ENCODE measurements at regions not wholly inside any gene's neighbourhood (a gene's known extent, or its start where the extent isn't known, plus 50 kb on each side); places are given as distances from the start of the nearest gene placed in this dataset.

DNA sequence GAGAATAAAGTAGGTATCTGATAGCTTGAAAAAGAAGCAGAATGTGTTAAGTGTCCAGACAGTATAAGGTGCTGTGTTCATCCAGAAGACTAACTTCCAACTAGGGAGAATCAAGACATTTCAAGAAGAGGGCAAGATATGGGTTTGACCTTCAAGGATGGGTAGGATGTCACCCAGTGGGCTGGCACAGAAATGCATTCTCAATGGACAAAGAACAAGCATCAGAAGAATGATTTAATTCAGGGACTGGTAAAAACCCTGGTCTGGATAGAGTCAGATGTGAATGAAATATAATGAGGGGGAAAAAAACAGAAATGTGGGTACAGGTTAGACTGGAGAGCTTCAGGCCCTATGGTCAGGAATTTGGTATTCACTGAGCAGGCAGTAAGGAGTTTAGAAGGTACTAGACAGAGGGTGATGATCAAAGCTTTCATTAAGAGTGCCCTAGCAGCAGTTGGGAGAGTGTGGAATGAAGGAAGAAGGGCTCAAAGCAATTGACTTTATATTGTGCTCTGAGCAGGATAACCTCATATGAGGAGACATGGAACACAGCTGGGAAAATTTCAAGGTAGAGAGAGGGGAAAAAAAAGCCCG, 180.7 kb upstream of the ANK3 start:
- no peaks in the 10 kb centered on the region for H4K20me1 ChIP-seq (ENCODE audit: insufficient read depth, low read length)
- H3K27me3 ChIP-seq (ENCODE audit: insufficient read depth, low read length) = no peaks in the 10 kb centered on the region
- H3K79me2 ChIP-seq (ENCODE audit: insufficient read depth, low read length) = no peaks in the 10 kb centered on the region
- no peak for TF ChIP-seq EZH2 (IDR thresholded peaks at IDR 0.05; ENCODE audit: borderline replicate concordance, low read length)
- TF ChIP-seq, protein P1, sequence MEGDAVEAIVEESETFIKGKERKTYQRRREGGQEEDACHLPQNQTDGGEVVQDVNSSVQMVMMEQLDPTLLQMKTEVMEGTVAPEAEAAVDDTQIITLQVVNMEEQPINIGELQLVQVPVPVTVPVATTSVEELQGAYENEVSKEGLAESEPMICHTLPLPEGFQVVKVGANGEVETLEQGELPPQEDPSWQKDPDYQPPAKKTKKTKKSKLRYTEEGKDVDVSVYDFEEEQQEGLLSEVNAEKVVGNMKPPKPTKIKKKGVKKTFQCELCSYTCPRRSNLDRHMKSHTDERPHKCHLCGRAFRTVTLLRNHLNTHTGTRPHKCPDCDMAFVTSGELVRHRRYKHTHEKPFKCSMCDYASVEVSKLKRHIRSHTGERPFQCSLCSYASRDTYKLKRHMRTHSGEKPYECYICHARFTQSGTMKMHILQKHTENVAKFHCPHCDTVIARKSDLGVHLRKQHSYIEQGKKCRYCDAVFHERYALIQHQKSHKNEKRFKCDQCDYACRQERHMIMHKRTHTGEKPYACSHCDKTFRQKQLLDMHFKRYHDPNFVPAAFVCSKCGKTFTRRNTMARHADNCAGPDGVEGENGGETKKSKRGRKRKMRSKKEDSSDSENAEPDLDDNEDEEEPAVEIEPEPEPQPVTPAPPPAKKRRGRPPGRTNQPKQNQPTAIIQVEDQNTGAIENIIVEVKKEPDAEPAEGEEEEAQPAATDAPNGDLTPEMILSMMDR (IDR thresholded peaks at IDR 0.05; ENCODE audit: low read length) = no peak
- no peak overlapping the region for H2AFZ ChIP-seq (ENCODE audit: low read length)
- H3K4me2 ChIP-seq (ENCODE audit: low read length) = no peak overlapping the region
- H3K4me1 ChIP-seq (ENCODE audit: insufficient read depth, low read length, severe bottlenecking) = no peaks in the 10 kb centered on the region
- H3K27ac ChIP-seq (ENCODE audit: low read depth, low read length, poor library complexity, severe bottlenecking) = no peak overlapping the region
- H3K9me2 ChIP-seq (ENCODE audit: low read depth, low read length) = no peaks in the 10 kb centered on the region
- no peak overlapping the region for H3K4me3 ChIP-seq (ENCODE audit: low read depth, low read length, poor library complexity, severe bottlenecking)
- no peak overlapping the region for H3K9ac ChIP-seq (ENCODE audit: low read length)
- H3K36me3 ChIP-seq (ENCODE audit: insufficient read depth, low read length) = no peaks in the 10 kb centered on the region
- H3K9me3 ChIP-seq (ENCODE audit: low read length) = no peaks in the 10 kb centered on the region
- H3F3A ChIP-seq (ENCODE audit: insufficient read depth, low read length) = no peaks in the 10 kb centered on the region

DNA sequence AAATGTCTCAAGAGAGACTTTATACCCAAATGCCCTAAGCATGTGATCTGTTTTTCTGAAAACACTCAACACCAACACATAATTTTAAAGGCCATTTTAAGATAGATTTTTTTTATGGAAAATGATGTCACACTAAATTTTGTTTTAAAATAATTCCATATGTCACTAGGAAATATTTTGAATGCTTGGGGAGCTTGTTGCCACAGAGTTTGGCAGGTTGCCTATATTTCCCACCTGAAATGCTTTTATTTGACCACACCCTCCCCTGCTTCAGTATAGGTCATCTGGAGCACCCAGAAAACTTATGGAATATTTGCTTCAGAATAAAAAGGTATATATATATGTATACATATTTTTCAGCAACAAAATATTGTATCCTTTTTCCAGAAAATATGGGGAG, 180.0 kb upstream of the ANK3 start:
- no peaks in the 10 kb centered on the region for H3K36me3 ChIP-seq (ENCODE audit: insufficient read depth, low read length)
- H3K4me1 ChIP-seq (ENCODE audit: insufficient read depth, low read length, severe bottlenecking) = no peaks in the 10 kb centered on the region
- H3K9me3 ChIP-seq (ENCODE audit: low read length) = no peaks in the 10 kb centered on the region
- H3F3A ChIP-seq (ENCODE audit: insufficient read depth, low read length) = no peaks in the 10 kb centered on the region
- no peak overlapping the region for H3K4me2 ChIP-seq (ENCODE audit: low read length)
- no peak overlapping the region for H3K9ac ChIP-seq (ENCODE audit: low read length)
- no peak overlapping the region for H3K4me3 ChIP-seq (ENCODE audit: low read depth, low read length, poor library complexity, severe bottlenecking)
- H3K79me2 ChIP-seq (ENCODE audit: insufficient read depth, low read length) = no peaks in the 10 kb centered on the region
- H4K20me1 ChIP-seq (ENCODE audit: insufficient read depth, low read length) = no peaks in the 10 kb centered on the region
- no peak overlapping the region for H3K27ac ChIP-seq (ENCODE audit: low read depth, low read length, poor library complexity, severe bottlenecking)
- TF ChIP-seq, protein P1 (IDR thresholded peaks at IDR 0.05; ENCODE audit: low read length) = no peak
- no peak for TF ChIP-seq EZH2 (IDR thresholded peaks at IDR 0.05; ENCODE audit: borderline replicate concordance, low read length)
- H3K27me3 ChIP-seq (ENCODE audit: insufficient read depth, low read length) = no peaks in the 10 kb centered on the region
- H3K9me2 ChIP-seq (ENCODE audit: low read depth, low read length) = no peaks in the 10 kb centered on the region
- no peak overlapping the region for H2AFZ ChIP-seq (ENCODE audit: low read length)

DNA sequence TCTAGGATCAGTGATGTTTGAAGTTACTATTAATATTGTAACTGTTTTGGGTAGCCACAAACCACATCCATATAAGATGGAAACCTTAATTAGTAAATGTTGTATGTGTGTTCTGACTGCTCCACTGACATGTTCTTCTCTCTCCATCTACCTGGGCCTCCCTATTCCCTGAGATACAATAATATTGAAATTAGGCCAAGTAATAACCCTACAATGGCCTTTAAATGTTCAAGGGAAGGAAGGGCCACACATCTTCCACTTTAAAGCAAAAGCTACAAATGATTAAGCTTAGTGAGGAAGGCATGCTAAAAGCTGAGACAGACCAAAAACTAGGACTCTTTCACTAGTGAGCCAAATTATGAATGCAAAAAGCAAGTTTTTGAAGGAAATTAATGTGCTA, 176.4 kb upstream of the ANK3 start:
- no peak overlapping the region for H3K4me2 ChIP-seq (ENCODE audit: low read length)

More for the DNA sequence above, 176.4 kb upstream of the ANK3 start:
- H3K4me1 ChIP-seq (ENCODE audit: insufficient read depth, low read length, severe bottlenecking) = no peaks in the 10 kb centered on the region
- no peak overlapping the region for H3K9ac ChIP-seq (ENCODE audit: low read length)
- no peaks in the 10 kb centered on the region for H3K9me2 ChIP-seq (ENCODE audit: low read depth, low read length)
- no peaks in the 10 kb centered on the region for H4K20me1 ChIP-seq (ENCODE audit: insufficient read depth, low read length)
- no peaks in the 10 kb centered on the region for H3F3A ChIP-seq (ENCODE audit: insufficient read depth, low read length)
- H3K9me3 ChIP-seq (ENCODE audit: low read length) = no peaks in the 10 kb centered on the region
- no peaks in the 10 kb centered on the region for H3K27me3 ChIP-seq (ENCODE audit: insufficient read depth, low read length)
- TF ChIP-seq, protein P1 (IDR thresholded peaks at IDR 0.05; ENCODE audit: low read length) = no peak
- TF ChIP-seq EZH2 (IDR thresholded peaks at IDR 0.05; ENCODE audit: borderline replicate concordance, low read length) = no peak
- no peak overlapping the region for H3K4me3 ChIP-seq (ENCODE audit: low read depth, low read length, poor library complexity, severe bottlenecking)
- no peak overlapping the region for H2AFZ ChIP-seq (ENCODE audit: low read length)
- no peaks in the 10 kb centered on the region for H3K79me2 ChIP-seq (ENCODE audit: insufficient read depth, low read length)
- no peak overlapping the region for H3K27ac ChIP-seq (ENCODE audit: low read depth, low read length, poor library complexity, severe bottlenecking)
- H3K36me3 ChIP-seq (ENCODE audit: insufficient read depth, low read length) = no peaks in the 10 kb centered on the region
